Ovary (tissue), 7 donors: ENCODE measurements at regions not wholly inside any gene's neighbourhood (a gene's known extent, or its start where the extent isn't known, plus 50 kb on each side); places are given as distances from the start of the nearest gene placed in this dataset.

ENCODE experiments used
- DNase-seq, 5 donors: peaks; one replicate each; pipeline ENCODE4 v3.0.0-alpha.2; 2019 to 2020
- H3K27ac ChIP-seq, 2 donors: fragments of 200-600 bp; one replicate each; pipeline versions ENCODE4 v1.5.1 to v1.8.0; 2019 to 2022
- H3K27me3 ChIP-seq: fragments of 200-600 bp; one replicate; pipeline ENCODE4 v1.8.0; 2022
- H3K36me3 ChIP-seq: fragments of 200-600 bp; sonication (generic); one replicate; pipeline ENCODE4 v1.5.1; 2019
- H3K4me1 ChIP-seq: one replicate; pipeline ENCODE4 v1.8.1; 2013; ENCODE audit warnings: mild to moderate bottlenecking, moderate library complexity; ENCODE audit not compliant: insufficient read depth
- H3K4me3 ChIP-seq: fragments of 200-600 bp; sonication (generic); one replicate; pipeline ENCODE4 v1.5.1; 2017
- H3K9me3 ChIP-seq, 2 donors: fragments of 200-600 bp in 1 of 2; sonication (generic) in 1 of 2; one replicate each; pipeline versions ENCODE4 v1.5.1 to v1.8.1; 2013 to 2019; ENCODE audit warnings: mild to moderate bottlenecking in 1 of 2, moderate library complexity in 1 of 2
- CTCF ChIP-seq, 3 donors: fragments of 450-650 bp in 2 of 3; fragments of 200-600 bp in 1 of 3; IDR thresholded peaks; one replicate each; pipeline versions ENCODE4 v1.5.1 to v1.8.0; 2016 to 2022; ENCODE audit warnings: antibody characterized with exemption in 3 of 3, mild to moderate bottlenecking in 1 of 3
- EP300 ChIP-seq: sonication (generic); formaldehyde crosslinking; IDR thresholded peaks from one replicate; pipeline ENCODE4 v1.6.1; 2017; ENCODE audit warnings: antibody characterized with exemption
- POLR2A ChIP-seq: fragments of 450-650 bp; IDR thresholded peaks from one replicate; pipeline ENCODE4 v1.6.1; 2017; ENCODE audit warnings: antibody characterized with exemption, mild to moderate bottlenecking, moderate library complexity
- WGBS, 3 donors: extraction: QIAGEN DNeasy Blood & Tissue Kit in 1 of 3; methylation state at CpG; one replicate each; pipeline versions ENCODE4 v1.1.5 to v1.1.7; 2013 to 2017; 5-methylcytosine and 5-hydroxymethylcytosine counted together
- intact Hi-C, 4 donors: fragments of 100-400 bp; cut with DNase I; formaldehyde crosslinking; loops; one replicate each; pipeline versions ENCODE4 v1.11.0 to v1.15.1; 2022 to 2023
- donor health status: DM: no; HTN: no; CAD: no; lungs with moderate emphysema.
- donor health status: DM: no; HTN: no; CAD: no.
- donor health status: Bipolar disorder and iron deficiency.
- donor health status: DM: no; HTN: no; CAD: no.
- donor health status: DM: yes; HTN: yes; CAD: no.

GRCh38 chr3:3309887-3310286 lies 130.4 kb upstream of the CRBN start:
- no peak overlapping the region for H3K4me3 ChIP-seq
- no peak overlapping the region for H3K27ac ChIP-seq
- no peaks in the 10 kb centered on the region for H3K9me3 ChIP-seq
- no peaks in the 10 kb centered on the region for H3K27me3 ChIP-seq
- TF ChIP-seq POLR2A = no peak
- TF ChIP-seq CTCF (IDR thresholded peaks at IDR 0.05) = no peak
- TF ChIP-seq EP300 = no peak
- H3K4me1 ChIP-seq = no peaks in the 10 kb centered on the region
- DNase-seq = no peak
- intact Hi-C loops = no loop called here
- no peaks in the 10 kb centered on the region for H3K36me3 ChIP-seq
- 85 to 93% (median 91%) methylated on average over 3 of the region's 3 CpGs for WGBS, 3 donors

DNA sequence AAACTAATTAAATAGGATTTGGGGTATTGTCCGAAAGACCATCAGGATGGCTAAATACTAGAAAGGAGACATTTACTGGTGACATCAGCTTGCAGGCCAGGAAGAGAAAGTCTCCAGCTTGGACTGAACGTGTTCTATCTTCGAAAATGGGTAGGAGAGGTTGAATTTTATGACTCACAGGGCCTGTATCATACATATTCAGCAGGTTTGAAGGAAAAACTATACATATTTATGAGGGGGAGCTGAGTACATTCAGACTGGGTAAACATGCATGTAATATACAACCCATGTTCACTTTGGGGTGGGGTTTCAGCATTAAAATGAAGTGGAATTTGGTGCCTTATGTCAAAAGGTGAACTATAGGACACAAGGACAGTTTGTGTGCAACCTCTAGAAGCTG lies 129.3 kb upstream of the CRBN start:
- no peaks in the 10 kb centered on the region for H3K4me1 ChIP-seq
- DNase-seq = no peak
- no peak for TF ChIP-seq EP300
- 92 to 98% (median 95%) methylated on average over 3 of the region's 3 CpGs for WGBS, 3 donors
- H3K9me3 ChIP-seq = no peaks in the 10 kb centered on the region
- intact Hi-C loops = no loop called here
- no peak overlapping the region for H3K27ac ChIP-seq
- H3K4me3 ChIP-seq = no peak overlapping the region
- no peaks in the 10 kb centered on the region for H3K27me3 ChIP-seq
- H3K36me3 ChIP-seq = no peaks in the 10 kb centered on the region

- TF ChIP-seq CTCF (IDR thresholded peaks at IDR 0.05) = no peak
- TF ChIP-seq EP300 = no peak
- TF ChIP-seq POLR2A = no peak
- no peak overlapping the region for H3K27ac ChIP-seq
- H3K4me1 ChIP-seq = no peaks in the 10 kb centered on the region
- intact Hi-C loops = no loop called here
- no peaks in the 10 kb centered on the region for H3K27me3 ChIP-seq
- H3K36me3 ChIP-seq = no peaks in the 10 kb centered on the region
- H3K9me3 ChIP-seq = no peaks in the 10 kb centered on the region
- WGBS, 3 donors = 57 to 65% (median 57%) methylated on average over 4 of the region's 4 CpGs
- H3K4me3 ChIP-seq = no peak overlapping the region
- DNase-seq = no peak
Measured at GRCh38 chr3:3307491-3307890, 128.0 kb upstream of the CRBN start.

- Histone ChIP-seq H3K4me3 (no peak overlapping the region), H3K9me3 (no peaks in the 10 kb centered on the region), H3K27ac (no peak overlapping the region), H3K27me3 (no peaks in the 10 kb centered on the region), H3K36me3 (no peaks in the 10 kb centered on the region), H3K4me1 (no peaks in the 10 kb centered on the region)
- no peak for DNase-seq
- TF ChIP-seq POLR2A (no peak), EP300 (no peak), CTCF (IDR thresholded peaks at IDR 0.05) (no peak)
- intact Hi-C loops = no loop called here
- WGBS, 3 donors = 94 to 100% (median 97%) methylated on average over 1 of the region's 1 CpG
Measured at GRCh38 chr3:3305841-3306240, 126.3 kb upstream of the CRBN start.

GRCh38 chr3:3305084-3305483 lies 125.6 kb upstream of the CRBN start:
- Histone ChIP-seq H3K4me3 (no peak overlapping the region), H3K27ac (no peak overlapping the region), H3K9me3 (no peaks in the 10 kb centered on the region), H3K4me1 (no peaks in the 10 kb centered on the region), H3K36me3 (no peaks in the 10 kb centered on the region), H3K27me3 (no peaks in the 10 kb centered on the region)
- no peak for TF ChIP-seq POLR2A
- no peak for TF ChIP-seq EP300
- TF ChIP-seq CTCF (IDR thresholded peaks at IDR 0.05) = no peak
- 45 to 50% (median 48%) methylated on average over 5 of the region's 5 CpGs for WGBS, 3 donors
- no peak for DNase-seq
- intact Hi-C loops = no loop called here
